Right atrium auricular region (tissue), 2 donors: ENCODE measurements at regions not wholly inside any gene's neighbourhood (a gene's known extent, or its start where the extent isn't known, plus 50 kb on each side); places are given as distances from the start of the nearest gene placed in this dataset.

Experiments
- DNase-seq: peaks from one replicate; pipeline ENCODE4 v3.0.0-alpha.2; 2019; ENCODE audit warnings: low spot score
- H3K27ac ChIP-seq, 2 donors: fragments of 200-600 bp; sonication (generic); 1 replicate in 1 of 2; 2 replicates in 1 of 2; pipeline ENCODE4 v1.5.1; 2016 to 2019
- H3K27me3 ChIP-seq, 2 donors: fragments of 200-600 bp; sonication (generic); one replicate each; pipeline versions ENCODE4 v1.5.1 to v1.6.0; 2017 to 2019
- H3K36me3 ChIP-seq: fragments of 200-600 bp; sonication (generic); one replicate; pipeline ENCODE4 v1.5.1; 2016
- H3K4me1 ChIP-seq, 2 donors: fragments of 200-600 bp; sonication (generic); one replicate each; pipeline versions ENCODE4 v1.5.1 to v1.6.0; 2017 to 2019
- H3K4me3 ChIP-seq, 2 donors: fragments of 200-600 bp; sonication (generic); 1 replicate in 1 of 2; 2 replicates in 1 of 2; pipeline ENCODE4 v1.5.1; 2017 to 2019; ENCODE audit warnings: mild to moderate bottlenecking in 1 of 2, moderate library complexity in 1 of 2
- H3K9me3 ChIP-seq, 2 donors: fragments of 200-600 bp; sonication (generic); one replicate each; pipeline ENCODE4 v1.5.1; 2019
- TF ChIP-seq, protein P1 (sequence below), 2 donors: fragments of 200-600 bp; sonication (generic); IDR thresholded peaks; one replicate each; pipeline ENCODE4 v1.5.1; 2019; ENCODE audit warnings: antibody characterized with exemption in 2 of 2

DNA sequence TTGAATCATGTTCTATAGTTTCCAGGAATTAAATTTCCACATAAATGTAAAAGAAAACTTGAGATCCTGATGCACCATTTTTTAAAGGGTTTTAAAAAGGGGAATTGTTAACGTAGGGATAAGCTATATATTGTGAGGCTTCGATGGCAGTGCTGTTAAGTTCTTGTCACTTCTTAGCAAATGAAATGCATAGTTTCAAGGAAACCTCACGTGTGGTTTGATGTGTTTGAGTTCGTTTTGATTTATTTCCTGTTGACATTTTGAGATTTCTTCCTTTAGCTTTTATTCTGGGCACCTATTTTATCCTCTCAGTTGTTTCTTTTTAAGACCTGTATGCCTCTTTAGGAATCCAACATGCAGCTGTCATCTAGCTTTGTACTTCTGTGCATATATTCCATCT, 301.0 kb downstream of the DOCK8 start:
- no peaks in the 10 kb centered on the region for H3K27me3 ChIP-seq
- no peak overlapping the region for H3K4me3 ChIP-seq
- H3K9me3 ChIP-seq: no peaks in the 10 kb centered on the region
- no peaks in the 10 kb centered on the region for H3K36me3 ChIP-seq
- TF ChIP-seq, protein P1, sequence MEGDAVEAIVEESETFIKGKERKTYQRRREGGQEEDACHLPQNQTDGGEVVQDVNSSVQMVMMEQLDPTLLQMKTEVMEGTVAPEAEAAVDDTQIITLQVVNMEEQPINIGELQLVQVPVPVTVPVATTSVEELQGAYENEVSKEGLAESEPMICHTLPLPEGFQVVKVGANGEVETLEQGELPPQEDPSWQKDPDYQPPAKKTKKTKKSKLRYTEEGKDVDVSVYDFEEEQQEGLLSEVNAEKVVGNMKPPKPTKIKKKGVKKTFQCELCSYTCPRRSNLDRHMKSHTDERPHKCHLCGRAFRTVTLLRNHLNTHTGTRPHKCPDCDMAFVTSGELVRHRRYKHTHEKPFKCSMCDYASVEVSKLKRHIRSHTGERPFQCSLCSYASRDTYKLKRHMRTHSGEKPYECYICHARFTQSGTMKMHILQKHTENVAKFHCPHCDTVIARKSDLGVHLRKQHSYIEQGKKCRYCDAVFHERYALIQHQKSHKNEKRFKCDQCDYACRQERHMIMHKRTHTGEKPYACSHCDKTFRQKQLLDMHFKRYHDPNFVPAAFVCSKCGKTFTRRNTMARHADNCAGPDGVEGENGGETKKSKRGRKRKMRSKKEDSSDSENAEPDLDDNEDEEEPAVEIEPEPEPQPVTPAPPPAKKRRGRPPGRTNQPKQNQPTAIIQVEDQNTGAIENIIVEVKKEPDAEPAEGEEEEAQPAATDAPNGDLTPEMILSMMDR (IDR thresholded peaks at IDR 0.05): no peak
- no peak for DNase-seq
- no peak overlapping the region for H3K27ac ChIP-seq
- H3K4me1 ChIP-seq: peaks cover 0 to 8% of the 10 kb centered on the region in 2 donors

GRCh38 chr9:517993-518392, 303.3 kb downstream of the DOCK8 start:
- TF ChIP-seq, protein P1 (IDR thresholded peaks at IDR 0.05): no peak
- H3K4me1 ChIP-seq: peaks cover 0 to 18% of the 10 kb centered on the region in 2 donors
- no peak for DNase-seq
- no peaks in the 10 kb centered on the region for H3K9me3 ChIP-seq
- H3K36me3 ChIP-seq: no peaks in the 10 kb centered on the region
- no peaks in the 10 kb centered on the region for H3K27me3 ChIP-seq
- no peak overlapping the region for H3K27ac ChIP-seq
- no peak overlapping the region for H3K4me3 ChIP-seq

DNA sequence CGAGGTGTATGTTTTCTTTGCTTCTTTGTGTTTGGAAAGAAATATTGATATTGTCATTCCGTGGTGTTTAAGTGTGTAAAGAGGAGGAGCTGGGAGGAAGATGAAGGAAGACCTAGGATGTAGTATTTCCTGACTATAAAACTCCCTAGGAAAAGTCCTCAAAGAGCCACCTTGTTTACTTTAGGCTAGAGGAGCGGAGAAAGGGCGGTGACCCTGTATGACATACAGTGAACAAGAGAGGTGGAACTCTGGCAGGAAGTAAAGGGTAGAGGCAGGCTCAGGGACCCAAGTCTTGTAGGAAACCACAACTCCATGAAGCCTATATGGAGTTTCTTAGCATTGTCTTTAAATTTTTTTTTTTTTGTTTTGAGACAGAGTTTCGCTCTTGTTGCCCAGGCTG, 303.9 kb downstream of the DOCK8 start:
- H3K4me1 ChIP-seq: peaks cover 0 to 19% of the 10 kb centered on the region in 2 donors
- H3K4me3 ChIP-seq: no peak overlapping the region
- H3K27ac ChIP-seq: no peak overlapping the region

GRCh38 chr9:519579-519978, 304.9 kb downstream of the DOCK8 start:
- Histone ChIP-seq H3K27ac (no peak overlapping the region), H3K9me3 (no peaks in the 10 kb centered on the region), H3K4me3 (no peak overlapping the region), H3K4me1 (peaks cover 0 to 26% of the 10 kb centered on the region in 2 donors), H3K27me3 (no peaks in the 10 kb centered on the region), H3K36me3 (no peaks in the 10 kb centered on the region)
- no peak for DNase-seq
- TF ChIP-seq, protein P1 (IDR thresholded peaks at IDR 0.05): no peak

More for the DNA sequence above, 303.9 kb downstream of the DOCK8 start:
- TF ChIP-seq, protein P1 (IDR thresholded peaks at IDR 0.05): no peak
- Histone ChIP-seq H3K27me3 (no peaks in the 10 kb centered on the region), H3K36me3 (no peaks in the 10 kb centered on the region), H3K9me3 (no peaks in the 10 kb centered on the region)
- DNase-seq: no peak

DNA sequence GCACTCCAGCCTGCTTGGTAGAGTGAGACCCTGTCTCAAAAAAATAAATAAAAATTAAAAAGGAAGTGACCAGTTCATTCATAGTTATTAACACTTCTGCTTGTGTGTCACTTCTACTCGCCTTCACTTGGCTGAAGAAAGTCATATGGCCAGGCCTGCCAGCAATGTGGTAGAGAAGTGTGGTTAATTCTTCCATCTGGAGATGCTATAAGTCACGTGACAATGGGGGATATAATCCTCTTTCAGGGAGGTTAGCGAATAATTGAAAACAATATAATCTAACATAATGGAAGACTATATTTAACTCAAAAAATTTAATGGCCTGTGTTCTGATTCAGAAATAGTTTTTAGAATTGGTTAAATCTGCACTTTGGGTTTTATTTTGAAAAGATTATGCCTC, 305.6 kb downstream of the DOCK8 start:
- no peak for DNase-seq
- Histone ChIP-seq H3K36me3 (no peaks in the 10 kb centered on the region), H3K9me3 (no peaks in the 10 kb centered on the region), H3K27ac (no peak overlapping the region), H3K4me1 (peaks cover 0 to 28% of the 10 kb centered on the region in 2 donors), H3K4me3 (no peak overlapping the region), H3K27me3 (no peaks in the 10 kb centered on the region)
- TF ChIP-seq, protein P1 (IDR thresholded peaks at IDR 0.05): no peak

- H3K36me3 ChIP-seq: no peaks in the 10 kb centered on the region
- no peaks in the 10 kb centered on the region for H3K9me3 ChIP-seq
- peak overlapping the region in 1 of 2 donors; percentile 8 for H3K27ac ChIP-seq
- TF ChIP-seq, protein P1 (IDR thresholded peaks at IDR 0.05): no peak
- peaks cover 0 to 28% of the 10 kb centered on the region in 2 donors for H3K4me1 ChIP-seq
- no peak overlapping the region for H3K4me3 ChIP-seq
- H3K27me3 ChIP-seq: no peaks in the 10 kb centered on the region
- DNase-seq: no peak
Observed at GRCh38 chr9:522190-522589, 307.5 kb downstream of the DOCK8 start.
